GM21528 (cell line): ENCODE measurements at regions not wholly inside any gene's neighbourhood (a gene's known extent, or its start where the extent isn't known, plus 50 kb on each side); places are given as distances from the start of the nearest gene placed in this dataset.

Source experiments
- ATAC-seq: cut with Tn5 transposase; IDR thresholded peaks from one replicate; pipeline ENCODE4 v1.9.1; 2021; ENCODE audit warnings: mild to moderate bottlenecking, moderate library complexity; ENCODE audit not compliant: unreplicated experiment, low FRiP score

DNA sequence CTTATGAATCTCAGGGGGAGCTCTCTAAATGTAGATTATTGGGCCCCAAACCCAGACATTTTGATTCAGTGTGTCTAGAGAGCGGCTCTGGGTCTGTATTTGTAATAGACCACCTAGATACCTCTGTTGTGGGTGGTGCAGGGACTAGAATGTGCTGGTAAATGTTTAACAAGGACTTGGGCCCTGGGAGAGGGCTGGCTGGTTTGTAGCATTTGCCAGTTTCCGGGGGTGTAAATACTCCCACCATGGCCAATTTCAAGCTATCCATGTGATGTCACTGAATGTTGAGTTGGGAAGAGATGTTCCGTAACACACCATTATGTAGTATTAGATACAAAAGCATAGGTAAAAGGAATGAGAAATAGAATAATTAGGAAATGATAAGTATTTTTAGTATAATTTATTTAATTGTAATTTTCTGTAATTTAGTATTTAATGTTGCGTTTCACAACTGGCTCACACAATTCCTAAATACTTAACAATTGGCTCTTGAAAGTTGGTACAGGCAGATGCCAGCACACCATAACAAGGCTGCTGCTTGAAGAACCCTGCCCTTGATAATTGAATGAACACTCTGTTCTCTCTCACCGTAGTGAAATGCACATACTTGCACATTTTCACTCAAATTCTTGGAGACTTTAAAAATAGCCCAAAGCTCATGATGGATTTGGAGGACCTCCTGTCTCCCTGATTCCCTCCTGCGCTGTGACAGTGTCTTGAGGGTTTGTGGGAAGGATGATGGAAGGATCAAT, 359.2 kb upstream of the PROK2 start:
- ATAC-seq: no peak

DNA sequence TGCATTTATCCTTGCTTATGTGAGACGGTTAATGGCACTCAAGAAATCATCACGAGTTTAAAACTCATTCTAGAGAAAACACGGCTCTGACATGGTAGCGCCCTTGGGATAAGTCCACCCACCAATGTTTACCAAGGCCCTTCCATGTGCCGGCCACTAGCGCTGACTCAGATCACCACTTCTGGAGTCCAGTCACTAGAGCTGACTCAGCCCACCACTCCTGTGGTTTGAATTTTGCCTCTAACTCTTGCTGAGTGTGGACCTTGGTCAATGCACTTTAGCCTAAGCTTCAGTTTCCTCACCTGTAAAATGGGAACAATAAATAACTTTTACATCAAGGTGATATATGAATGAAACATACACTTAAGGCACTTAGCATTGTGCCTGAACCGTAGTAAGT, 358.4 kb upstream of the PROK2 start:
- no peak for ATAC-seq

DNA sequence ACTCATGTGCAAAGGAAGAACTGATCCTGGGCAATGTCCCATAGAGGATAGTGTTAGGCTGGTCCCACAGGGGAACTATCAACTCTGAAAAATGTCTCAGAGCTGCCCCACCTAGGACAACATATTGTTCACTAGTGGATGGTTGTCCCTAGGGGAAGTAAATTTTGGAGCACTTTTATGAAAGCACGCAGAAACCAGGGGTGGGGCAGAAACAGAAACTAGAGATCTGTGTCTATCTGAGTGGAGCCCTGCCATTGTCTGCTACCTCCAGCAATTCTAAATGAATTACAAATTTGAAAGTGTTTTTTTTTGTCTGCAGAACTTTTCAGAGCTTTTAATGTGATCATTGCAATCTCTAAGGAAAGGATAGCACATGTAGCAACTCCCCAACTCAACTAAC, 357.1 kb upstream of the PROK2 start:
- ATAC-seq: peak; percentile 43

DNA sequence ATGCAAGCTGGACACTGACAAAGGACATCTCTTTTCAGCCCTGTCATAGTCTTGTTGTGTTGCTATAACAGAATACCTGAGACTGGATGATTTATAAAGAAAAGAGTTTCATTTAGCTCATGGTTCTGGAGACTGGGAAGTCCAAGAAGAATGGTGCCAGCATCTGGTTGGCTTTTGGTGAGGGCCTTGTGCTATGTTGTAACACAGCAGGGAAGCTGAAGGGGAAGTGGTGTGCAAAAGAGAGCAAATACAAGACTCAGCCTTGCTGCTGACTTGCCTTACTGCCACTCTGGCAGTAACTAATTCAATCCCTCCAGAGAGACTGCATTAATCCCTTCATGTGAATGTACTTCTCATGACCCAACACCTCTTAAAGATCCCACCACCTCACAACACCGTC, 356.3 kb upstream of the PROK2 start:
- no peak for ATAC-seq

DNA sequence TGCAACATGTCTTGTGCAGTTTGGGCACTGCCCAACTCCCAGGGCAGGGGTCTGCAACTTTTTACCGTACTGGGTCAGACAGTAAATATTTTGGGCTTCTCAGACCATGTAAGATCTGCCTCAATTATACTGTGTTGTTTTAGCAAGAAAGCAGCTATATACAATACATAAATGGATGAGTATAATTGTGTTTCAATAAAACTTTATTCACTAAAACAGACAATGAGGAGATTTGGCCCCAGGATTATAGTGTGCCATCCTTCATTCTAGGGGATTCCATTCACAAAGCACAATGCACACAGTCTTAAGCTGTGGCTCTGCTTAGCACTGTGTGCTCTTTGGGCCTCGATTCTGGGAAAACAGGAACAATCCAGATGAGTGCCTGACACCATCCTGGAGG, 354.4 kb upstream of the PROK2 start:
- ATAC-seq: no peak

DNA sequence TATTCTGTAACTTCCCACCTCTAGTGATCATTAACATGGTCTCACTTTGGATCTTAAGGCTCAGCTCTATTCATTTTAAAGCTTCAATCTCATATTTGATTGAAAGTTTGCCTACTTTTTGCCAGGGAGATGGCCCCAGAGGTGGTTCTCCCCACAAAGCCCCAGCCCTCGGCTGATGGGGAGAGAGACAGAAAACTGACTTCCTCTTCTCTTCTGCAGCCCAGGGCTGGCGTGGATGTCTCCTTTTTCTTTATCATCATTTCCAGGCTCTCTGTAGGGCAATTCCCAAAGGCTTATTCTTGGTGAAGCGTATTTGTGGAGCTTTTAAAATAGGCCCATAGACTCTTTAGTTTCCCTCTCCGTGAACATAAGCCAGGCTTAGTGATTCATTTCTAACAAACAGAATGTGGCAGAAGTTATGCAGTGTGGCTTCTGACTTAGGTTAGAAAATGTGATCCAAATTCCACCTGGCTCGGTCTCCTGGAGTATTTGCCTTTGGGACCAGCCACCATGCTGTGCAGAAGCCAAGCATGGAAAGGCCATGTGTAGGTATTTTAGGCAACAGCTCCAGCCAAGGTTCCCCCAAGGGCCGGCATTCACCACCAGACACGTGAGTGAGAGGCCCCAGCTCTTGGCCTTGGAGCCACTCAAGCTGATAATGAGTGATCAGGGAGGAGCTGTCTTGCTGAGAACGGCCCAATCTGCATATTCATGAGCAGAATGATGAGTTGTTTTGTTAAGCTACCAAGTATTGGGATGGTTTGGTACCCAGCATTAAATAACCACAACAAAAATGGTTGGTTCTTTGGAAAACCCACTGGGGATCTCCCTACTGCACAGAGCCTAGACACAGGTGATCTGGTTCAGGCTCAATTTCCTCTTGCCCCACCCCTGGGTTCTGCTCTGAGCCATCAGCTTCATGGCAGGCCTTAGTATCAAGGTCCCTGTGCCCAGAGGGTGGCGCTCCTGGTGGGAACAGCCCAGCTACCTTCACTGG, 353.2 kb upstream of the PROK2 start:
- no peak for ATAC-seq

DNA sequence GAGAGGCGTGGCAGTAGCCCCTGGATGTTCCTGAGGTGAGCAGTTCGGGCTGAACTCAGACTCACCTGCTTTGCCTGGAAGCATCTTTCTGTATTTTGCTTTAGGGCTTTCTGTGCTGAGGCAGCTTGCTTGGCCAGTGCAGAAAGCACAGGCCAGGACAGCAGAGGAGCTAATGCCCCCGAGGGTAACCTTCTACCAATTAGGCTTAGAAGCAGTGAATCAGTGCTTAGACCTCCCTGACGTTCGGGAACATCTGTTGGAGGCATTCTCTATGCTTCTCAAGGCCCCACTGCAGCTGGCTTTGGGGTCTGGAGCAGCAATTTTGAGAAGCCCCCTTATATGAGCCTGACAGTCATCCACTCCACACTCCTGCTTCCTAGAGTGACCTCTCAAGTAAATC, 350.7 kb upstream of the PROK2 start:
- no peak for ATAC-seq

DNA sequence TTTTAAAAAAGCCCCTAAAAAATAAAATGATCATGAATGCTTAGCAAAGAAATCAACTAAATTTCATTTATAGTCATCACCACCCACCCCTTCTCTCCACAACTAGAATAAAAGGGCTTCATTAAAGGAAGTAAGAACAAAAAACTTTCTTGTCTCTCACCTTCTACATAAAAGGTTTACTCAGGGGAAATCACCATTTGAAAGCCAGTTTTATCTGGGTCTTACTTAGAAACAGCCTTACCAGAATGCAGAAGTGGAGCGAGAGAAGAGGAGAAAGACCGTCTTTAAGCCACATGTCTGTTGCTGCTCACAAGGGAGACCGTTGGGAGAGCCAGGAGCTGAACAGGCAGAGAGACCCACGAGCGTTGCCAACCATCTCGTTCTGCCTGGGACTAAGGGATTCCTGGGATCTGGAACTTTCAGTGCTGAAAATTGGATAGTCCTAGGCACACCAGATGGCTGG, 350.1 kb upstream of the PROK2 start:
- ATAC-seq: peak; percentile 56

DNA sequence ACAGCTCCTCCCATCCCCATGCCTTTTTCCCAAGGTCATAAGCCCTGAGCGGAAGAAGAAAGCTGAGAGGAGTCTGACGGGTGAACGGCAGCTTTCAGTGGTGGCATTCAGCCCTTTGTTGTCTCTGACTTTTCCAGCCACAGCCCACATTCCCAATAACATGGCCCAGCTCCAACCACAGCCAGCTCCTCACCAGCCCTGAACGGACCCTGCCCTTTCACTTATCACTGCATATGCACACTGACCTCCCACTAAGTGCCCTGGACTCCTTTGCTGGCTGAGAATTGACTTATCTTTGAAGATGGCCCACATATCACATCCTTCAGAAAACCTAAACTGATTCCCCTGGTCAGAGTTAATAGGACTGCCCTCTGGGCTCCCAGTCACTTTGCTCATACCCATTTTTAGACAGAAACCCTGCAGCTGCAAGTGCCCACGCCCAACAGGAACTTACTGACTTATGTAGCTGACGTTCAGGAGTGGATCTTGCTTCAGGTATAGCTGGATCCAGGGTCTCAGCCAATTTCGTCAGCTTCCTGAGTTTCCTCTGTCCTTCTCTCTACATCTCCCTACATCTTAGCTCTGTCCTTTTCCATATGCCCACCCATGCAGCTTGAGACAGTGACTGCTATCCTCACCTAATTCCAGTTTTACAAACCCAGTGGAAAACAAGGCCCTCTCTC, 348.5 kb upstream of the PROK2 start:
- no peak for ATAC-seq

DNA sequence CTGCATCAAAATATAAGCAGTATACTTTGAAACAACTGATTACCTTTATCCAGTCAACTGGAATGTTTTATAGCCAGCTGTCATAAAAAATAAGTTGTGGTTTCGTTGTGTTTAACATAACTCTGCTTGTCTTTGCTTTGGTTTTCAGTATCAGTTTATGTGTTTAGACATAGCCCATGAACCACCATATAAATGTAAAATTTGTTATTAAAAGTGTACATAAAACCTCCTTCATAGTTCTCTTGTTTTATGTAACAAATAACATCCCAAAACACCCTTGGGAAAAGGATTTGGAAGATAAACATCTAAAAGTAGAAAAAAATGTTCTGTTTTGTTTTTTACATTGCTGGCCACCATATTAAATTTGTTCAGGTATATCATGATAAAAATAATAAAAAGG, 347.0 kb upstream of the PROK2 start:
- ATAC-seq: no peak

DNA sequence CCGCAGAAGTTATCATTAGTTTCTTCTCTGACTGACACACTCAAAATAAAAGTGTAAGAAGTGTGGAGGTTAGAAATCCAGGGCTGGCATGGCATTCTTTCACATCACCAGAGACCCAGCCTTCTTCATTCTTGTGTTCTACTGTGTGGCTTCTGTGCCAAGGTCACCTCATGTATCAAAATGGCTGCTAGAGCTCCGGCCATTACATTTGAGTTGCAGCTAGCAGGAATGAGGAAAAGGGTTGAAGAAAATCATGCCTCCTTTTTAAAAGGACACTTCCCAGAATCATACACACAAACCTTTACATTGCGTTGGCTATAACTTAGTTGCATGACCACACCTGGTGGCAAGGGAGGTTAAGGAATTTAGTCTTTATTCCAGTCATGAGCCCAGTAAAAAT, 345.6 kb upstream of the PROK2 start:
- ATAC-seq: no peak

DNA sequence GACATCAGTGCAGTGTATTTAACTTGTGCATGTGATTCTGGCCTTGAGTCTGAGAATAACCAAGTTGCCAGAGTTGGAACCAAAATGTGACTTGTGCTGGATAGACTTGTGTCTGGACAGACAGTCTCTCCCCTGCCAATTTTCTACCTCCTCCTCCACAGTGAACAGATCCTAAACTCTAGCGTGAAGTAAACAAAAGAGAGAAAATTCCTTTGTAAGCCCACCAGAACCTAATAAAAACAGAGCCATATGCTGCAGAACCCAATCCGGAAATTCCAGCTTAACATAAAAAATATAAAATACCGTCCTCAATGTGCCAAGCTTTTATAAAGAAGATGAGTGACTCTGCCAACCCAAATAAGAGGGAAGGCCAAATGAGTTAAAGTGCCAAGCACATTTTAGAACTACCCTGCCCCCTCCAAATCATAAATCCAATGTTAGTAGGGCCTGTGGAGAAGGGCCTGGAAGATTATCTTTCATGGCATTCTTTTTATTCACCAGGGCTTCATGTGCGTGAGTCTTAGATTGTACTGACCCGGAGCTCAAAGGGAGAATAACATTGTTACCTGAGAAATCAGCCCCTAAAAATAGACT, 344.6 kb upstream of the PROK2 start:
- ATAC-seq: no peak

DNA sequence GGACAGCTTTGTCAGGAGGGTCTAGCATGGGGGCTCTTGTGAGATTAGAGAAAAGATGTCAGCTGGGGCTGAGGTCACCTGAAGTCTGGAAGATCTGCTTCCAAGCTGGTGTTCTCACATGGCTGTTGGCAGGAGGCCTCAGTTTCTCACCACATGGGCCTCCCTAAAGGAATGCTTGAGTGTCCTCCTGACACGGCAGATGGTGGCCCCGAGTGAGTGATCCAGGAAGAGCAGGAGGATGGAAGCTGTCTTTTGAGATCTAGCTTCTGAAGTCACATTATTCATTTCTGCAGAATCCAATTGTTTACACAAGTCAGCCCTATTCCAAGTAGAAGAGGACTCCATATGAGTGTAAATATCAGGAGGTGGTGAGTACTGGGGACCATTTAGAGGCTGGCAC, 344.0 kb upstream of the PROK2 start:
- no peak for ATAC-seq

DNA sequence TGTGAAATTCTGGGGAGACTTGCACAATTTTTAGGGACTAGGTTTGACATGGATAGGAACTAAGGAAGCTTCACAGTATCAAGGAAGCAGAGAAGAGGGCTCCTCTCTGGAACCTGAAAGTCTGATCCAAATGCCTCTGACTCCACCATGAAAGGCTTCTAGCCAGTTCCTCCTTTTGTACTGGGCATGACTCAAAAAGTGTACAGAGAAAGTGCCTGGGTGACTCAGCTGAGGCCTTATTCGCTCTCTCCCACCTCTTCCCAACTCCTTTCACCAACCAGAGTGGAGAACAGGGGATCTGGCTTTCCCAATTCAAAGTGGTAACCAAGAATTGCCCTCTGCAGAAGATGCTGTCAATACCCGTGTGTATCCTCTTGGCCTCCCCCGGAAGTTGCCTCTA, 342.9 kb upstream of the PROK2 start:
- no peak for ATAC-seq

DNA sequence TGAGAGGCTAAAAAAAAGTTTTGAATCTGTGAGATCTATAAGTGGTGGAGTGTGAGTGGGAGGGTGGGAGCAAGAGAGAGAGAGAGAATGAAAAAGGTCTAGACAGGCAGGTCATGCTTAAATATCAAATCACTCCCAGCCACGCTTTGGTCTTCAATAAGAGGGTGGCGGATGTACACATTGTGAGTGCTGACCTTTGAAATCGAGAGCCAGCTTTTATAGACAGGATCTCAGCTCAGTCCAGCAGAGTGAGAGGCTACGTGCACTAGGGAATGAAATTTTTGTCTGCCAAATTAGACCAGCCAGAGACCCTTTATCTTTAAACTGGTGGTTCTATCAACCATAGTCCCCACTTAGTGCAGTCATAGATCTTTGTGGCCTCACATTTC, 342.3 kb upstream of the PROK2 start:
- no peak for ATAC-seq

DNA sequence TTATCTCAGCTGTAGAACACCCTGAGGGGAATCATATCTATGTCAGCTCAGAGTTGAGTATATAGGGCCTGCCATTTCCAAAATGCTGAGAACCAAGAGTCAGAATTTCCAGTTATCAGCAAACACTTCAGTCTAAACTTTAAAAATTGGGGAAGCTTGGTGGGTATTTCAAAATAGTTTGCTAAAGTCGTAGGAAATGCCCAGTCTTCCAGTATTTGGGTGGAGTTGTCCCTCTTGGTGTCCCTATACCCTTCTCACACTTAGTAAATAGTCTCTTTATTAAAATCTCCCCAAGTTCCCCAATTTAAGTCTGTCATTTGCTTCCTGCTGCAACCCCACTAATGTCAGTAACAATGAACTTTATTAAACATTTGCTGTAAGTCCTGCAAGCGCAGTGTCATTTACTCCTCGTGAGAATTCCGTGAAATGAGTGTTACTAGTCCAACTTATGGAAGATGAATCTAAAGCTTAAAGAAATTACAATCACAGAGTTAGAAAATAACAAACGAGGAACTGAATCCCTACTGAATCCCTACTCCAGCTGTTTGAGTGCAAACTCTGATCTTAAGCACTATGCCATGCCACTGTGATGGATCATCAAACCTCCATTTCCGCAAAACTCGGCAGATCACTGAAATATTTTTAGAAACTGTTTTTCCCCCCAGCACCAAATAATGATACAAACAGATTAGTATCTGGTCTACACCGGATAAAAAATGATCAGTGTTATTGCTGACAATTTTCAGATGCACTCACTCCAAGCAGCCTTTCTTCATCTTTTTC, 341.7 kb upstream of the PROK2 start:
- ATAC-seq: no peak

DNA sequence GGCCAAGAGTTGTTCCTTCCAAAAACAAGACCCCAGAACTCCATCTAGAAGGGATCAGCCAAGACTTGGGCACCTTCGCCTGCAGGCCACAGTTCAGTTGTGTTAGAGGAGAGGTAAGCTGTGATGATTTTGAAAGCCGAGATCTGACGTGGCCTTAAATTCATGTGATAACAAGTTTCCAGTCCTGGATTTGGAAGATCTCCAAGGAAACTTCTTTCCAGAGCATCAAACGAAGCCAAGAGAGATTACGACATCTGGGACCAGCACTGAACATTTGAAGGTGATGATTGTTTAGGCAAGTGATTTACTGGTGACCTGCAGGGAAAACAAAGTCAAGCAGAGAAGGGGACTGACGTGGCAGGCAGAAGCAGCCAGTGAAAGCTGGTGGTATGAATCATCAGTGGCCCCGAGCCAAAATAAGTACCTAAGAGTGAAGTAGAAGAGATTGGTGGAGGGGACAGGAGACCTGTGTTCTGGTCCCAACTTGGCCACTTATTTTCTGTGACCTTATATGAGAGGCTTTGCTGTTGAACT, 339.0 kb upstream of the PROK2 start:
- peak; percentile 51 for ATAC-seq

DNA sequence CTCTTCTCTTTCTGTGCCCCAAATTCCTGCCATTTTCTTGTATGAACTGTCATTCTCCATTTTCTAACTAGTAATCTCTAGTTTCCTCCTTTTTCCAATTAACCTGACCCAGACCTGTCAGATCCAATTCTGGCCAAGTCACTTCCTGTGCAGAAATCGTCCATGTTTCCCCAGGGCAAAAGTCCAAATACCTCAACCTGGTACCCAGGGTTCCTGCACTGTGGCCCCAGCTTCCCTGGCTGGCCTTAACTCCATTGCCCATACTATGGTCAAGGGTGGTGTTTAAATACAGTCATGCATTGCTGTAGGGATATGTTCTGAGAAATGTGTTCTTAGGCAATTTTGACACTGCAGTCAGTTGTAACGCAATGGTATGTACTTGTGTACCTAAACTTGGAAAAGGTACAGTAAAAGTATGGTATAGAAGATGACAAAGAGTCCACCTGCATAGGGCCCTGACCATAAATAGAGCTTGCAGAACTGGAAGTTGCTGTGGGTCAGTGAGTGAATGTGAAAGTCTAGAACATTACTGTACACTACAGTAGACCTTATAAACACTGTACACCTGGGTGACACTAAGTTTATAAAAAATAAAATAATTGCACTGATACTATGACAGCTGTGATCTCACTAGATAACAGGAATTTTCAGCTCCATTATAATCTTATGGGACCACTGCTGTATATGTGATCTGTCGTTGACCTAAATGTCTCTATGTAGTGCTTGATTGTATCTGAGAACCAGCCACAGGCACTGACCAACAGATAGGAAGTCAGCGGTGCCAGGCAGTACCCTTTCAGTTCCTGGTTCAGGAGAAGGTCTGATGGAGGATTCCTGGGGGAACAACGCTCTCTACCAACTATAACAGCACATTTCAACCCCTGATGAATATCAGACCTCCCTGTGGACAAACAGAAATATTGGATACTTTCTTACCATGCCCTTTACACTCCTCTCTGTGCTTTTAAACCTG, 336.1 kb upstream of the PROK2 start:
- ATAC-seq: peak; percentile 78

DNA sequence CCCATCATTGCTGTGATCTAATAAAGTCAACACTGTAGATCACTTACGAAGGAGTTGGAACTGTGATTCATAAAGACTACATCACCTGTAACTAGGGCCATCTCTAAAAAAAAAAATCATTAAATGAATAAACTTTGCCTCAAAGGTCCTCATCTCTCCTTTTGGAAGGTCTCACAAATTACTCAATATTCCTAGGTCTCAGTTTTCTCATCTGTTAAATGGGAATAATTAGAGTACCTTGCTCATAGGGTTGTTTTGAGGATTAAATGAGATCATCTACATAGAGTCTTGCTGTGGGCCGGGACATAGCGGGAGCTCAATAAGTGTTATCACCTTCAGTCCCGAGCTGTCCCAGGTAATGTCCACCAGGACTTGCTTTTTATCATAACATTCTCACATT, 335.1 kb upstream of the PROK2 start:
- ATAC-seq: no peak
